GM19351 (cell line): ENCODE measurements at regions not wholly inside any gene's neighbourhood (a gene's known extent, or its start where the extent isn't known, plus 50 kb on each side); places are given as distances from the start of the nearest gene placed in this dataset.

Source experiments
- ATAC-seq: cut with Tn5 transposase; IDR thresholded peaks from one replicate; pipeline ENCODE4 v1.9.1; 2021; ENCODE audit warnings: mild to moderate bottlenecking, moderate library complexity; ENCODE audit not compliant: unreplicated experiment

GRCh38 chr5:34480810-34481528 lies 175.2 kb upstream of the RAI14 start:
- ATAC-seq: no peak

GRCh38 chr5:34483442-34484033 lies 172.6 kb upstream of the RAI14 start:
- no peak for ATAC-seq

- ATAC-seq: no peak
These were observed 171.8 kb upstream of the RAI14 start for GRCh38 chr5:34484216-34484920.

- ATAC-seq: no peak
These were observed 170.4 kb upstream of the RAI14 start for GRCh38 chr5:34485768-34486030.

- peak; percentile 73 for ATAC-seq
These were observed 169.8 kb upstream of the RAI14 start for GRCh38 chr5:34486160-34486848.

GRCh38 chr5:34486849-34487158 lies 169.3 kb upstream of the RAI14 start:
- no peak for ATAC-seq

- no peak for ATAC-seq
These were observed 168.8 kb upstream of the RAI14 start for GRCh38 chr5:34487159-34487879.

GRCh38 chr5:34487956-34488355 lies 168.2 kb upstream of the RAI14 start:
- ATAC-seq: no peak

- no peak for ATAC-seq
These were observed 167.1 kb upstream of the RAI14 start for GRCh38 chr5:34488984-34489383.

- no peak for ATAC-seq
These were observed 165.4 kb upstream of the RAI14 start for GRCh38 chr5:34490506-34491250.

GRCh38 chr5:34491251-34491620 lies 164.9 kb upstream of the RAI14 start:
- ATAC-seq: no peak

- ATAC-seq: no peak
These were observed 161.9 kb upstream of the RAI14 start for GRCh38 chr5:34494111-34494755.

GRCh38 chr5:34495178-34495577 lies 160.9 kb upstream of the RAI14 start:
- no peak for ATAC-seq

GRCh38 chr5:34496260-34496691 lies 159.9 kb upstream of the RAI14 start:
- no peak for ATAC-seq

- ATAC-seq: no peak
These were observed 159.2 kb upstream of the RAI14 start for GRCh38 chr5:34496701-34497469.

- ATAC-seq: no peak
These were observed 158.7 kb upstream of the RAI14 start for GRCh38 chr5:34497470-34497808.

GRCh38 chr5:34498572-34498971 lies 157.6 kb upstream of the RAI14 start:
- no peak for ATAC-seq

- ATAC-seq: peak; percentile 89
These were observed 157.0 kb upstream of the RAI14 start for GRCh38 chr5:34499001-34499734.
